HG02885 (cell line): ENCODE measurements at regions not wholly inside any gene's neighbourhood (a gene's known extent, or its start where the extent isn't known, plus 50 kb on each side); places are given as distances from the start of the nearest gene placed in this dataset.
"Not testable (repeated sequence)": the region's sequence is repeated elsewhere in the genome, so short reads cannot be mapped to it uniquely, and the experiment has no call there.

Experiments used
- ATAC-seq: cut with Tn5 transposase; IDR thresholded peaks from one replicate; pipeline ENCODE4 v1.9.1; 2021; ENCODE audit warnings: mild to moderate bottlenecking; ENCODE audit not compliant: unreplicated experiment, poor library complexity

GRCh38 chr2:199216253-199216652 is 241.5 kb downstream of the SATB2 start:
- peak; percentile 72 for ATAC-seq

- no peak for ATAC-seq
Observed at GRCh38 chr2:199207011-199207410, 250.7 kb downstream of the SATB2 start.

GRCh38 chr2:199206536-199206935 is 251.2 kb downstream of the SATB2 start:
- ATAC-seq: no peak

- ATAC-seq: no peak
Observed at GRCh38 chr2:199202964-199203363, 254.8 kb downstream of the SATB2 start.

- ATAC-seq: peak; percentile 77
Observed at GRCh38 chr2:199201539-199201938, 256.2 kb downstream of the SATB2 start.

- ATAC-seq: no peak
Observed at GRCh38 chr2:199199797-199200196, 257.9 kb downstream of the SATB2 start.

GRCh38 chr2:199197448-199197847 is 260.3 kb downstream of the SATB2 start:
- ATAC-seq: no peak

- no peak for ATAC-seq
Observed at GRCh38 chr2:199196686-199197085, 261.1 kb downstream of the SATB2 start.

- no peak for ATAC-seq
Observed at GRCh38 chr2:199195927-199196502, 261.7 kb downstream of the SATB2 start.

- ATAC-seq: no peak
Observed at GRCh38 chr2:199191461-199191860, 266.3 kb downstream of the SATB2 start.

GRCh38 chr2:199189229-199189628 is 268.5 kb downstream of the SATB2 start:
- no peak for ATAC-seq

- no peak for ATAC-seq
Observed at GRCh38 chr2:199186301-199186751, 271.4 kb downstream of the SATB2 start.

GRCh38 chr2:199185174-199185573 is 272.6 kb downstream of the SATB2 start:
- ATAC-seq: not testable (repeated sequence)

GRCh38 chr2:199163613-199164458 is 293.9 kb downstream of the SATB2 start:
- ATAC-seq: no peak

GRCh38 chr2:199160677-199161465 is 296.9 kb downstream of the SATB2 start:
- ATAC-seq: no peak

- ATAC-seq: no peak
Observed at GRCh38 chr2:199160081-199160480, 297.7 kb downstream of the SATB2 start.

- no peak for ATAC-seq
Observed at GRCh38 chr2:199148076-199148845, 309.5 kb downstream of the SATB2 start.

- ATAC-seq: no peak
Observed at GRCh38 chr2:199147216-199147615, 310.5 kb downstream of the SATB2 start.

- no peak for ATAC-seq
Observed at GRCh38 chr2:199144546-199144945, 313.2 kb downstream of the SATB2 start.

GRCh38 chr2:199144036-199144435 is 313.7 kb downstream of the SATB2 start:
- no peak for ATAC-seq
